Glomerular visceral epithelial cell (primary cell): ENCODE measurements at regions not wholly inside any gene's neighbourhood (a gene's known extent, or its start where the extent isn't known, plus 50 kb on each side); places are given as distances from the start of the nearest gene placed in this dataset.
A peak's percentile ranks its signal among the peaks of the same experiment; 100 is the strongest.

Source experiments
- DNase-seq: peaks from one replicate; pipeline ENCODE4 v3.0.0-alpha.2; 2016; ENCODE audit errors: extremely low spot score

DNA sequence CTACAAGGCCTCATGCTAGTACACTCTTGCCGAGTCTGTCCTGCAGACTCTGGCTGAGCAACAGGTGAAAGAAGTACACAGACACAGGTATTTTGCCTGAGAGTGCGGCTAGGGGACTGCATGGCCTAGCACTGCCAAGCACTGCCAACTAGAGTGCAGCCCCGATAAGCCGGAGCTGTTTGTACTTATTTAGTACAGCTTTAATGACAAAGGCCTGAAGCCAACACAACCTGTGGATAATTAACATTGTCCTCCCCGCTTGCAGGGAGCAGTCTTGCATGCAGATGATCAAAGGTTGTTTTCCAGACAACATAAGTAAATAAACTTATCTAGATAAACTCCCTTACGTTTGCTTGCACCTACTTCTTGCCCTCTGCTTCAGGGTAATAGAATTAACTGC lies 63.7 kb upstream of the MMADHC start:
- no peak for DNase-seq

GRCh38 chr2:149650006-149650405 lies 62.4 kb upstream of the MMADHC start:
- peak; percentile 61 for DNase-seq

- peak; percentile 95 for DNase-seq
These were observed 60.9 kb upstream of the MMADHC start for GRCh38 chr2:149648282-149649030.

DNA sequence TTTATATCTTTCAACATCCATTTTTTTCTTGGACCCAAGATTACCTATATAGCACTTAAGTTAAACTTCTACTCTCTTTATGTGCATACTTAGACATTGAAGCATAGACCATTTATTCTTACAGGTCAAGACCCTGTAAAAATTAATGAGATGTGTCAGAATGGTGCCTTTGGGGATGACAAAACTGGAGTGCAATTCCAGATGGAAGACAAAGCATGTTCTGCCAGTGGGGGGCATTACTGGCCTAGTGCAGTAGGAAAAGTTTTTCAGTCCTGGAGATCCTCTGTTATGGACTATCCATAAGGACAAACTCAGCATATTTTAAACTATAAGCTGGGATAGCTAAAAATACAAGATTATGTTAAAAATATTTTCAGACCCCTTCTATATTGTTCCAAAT lies 57.8 kb upstream of the MMADHC start:
- peak; percentile 41 for DNase-seq
